HAP-1 (cell line): ENCODE measurements at regions not wholly inside any gene's neighbourhood (a gene's known extent, or its start where the extent isn't known, plus 50 kb on each side); places are given as distances from the start of the nearest gene placed in this dataset.

ENCODE experiments used
- DNase-seq, 2 experiments: peaks; one replicate each; pipeline ENCODE4 v3.0.0-alpha.2; 2016 to 2020; ENCODE audit warnings: low spot score in 2 of 2
- H3K27me3 ChIP-seq: fragments of 250-450 bp; sonication (Bioruptor Pico); 2 replicates; pipeline ENCODE4 v1.5.1; 2020; ENCODE audit warnings: low read depth, mild to moderate bottlenecking, moderate library complexity
- H3K36me3 ChIP-seq: fragments of 250-450 bp; sonication (Bioruptor Pico); replicated peaks from 2 replicates; pipeline ENCODE4 v1.5.1; 2020; ENCODE audit warnings: mild to moderate bottlenecking
- H3K4me1 ChIP-seq: fragments of 250-450 bp; sonication (Bioruptor Pico); 2 replicates; pipeline ENCODE4 v1.5.1; 2020; ENCODE audit warnings: mild to moderate bottlenecking
- H3K4me3 ChIP-seq: fragments of 250-450 bp; sonication (Bioruptor Pico); 2 replicates; pipeline ENCODE4 v1.5.1; 2020; ENCODE audit warnings: mild to moderate bottlenecking, moderate library complexity
- H3K9me3 ChIP-seq: fragments of 250-450 bp; sonication (Bioruptor Pico); 2 replicates; pipeline ENCODE4 v1.5.1; 2020; ENCODE audit warnings: mild to moderate bottlenecking, moderate library complexity
- in situ Hi-C: fragments of 300-500 bp; cut with MboI; formaldehyde crosslinking; loops from 3 replicates; pipeline ENCODE4 v1.14.3; 2020; ENCODE audit warnings: low sequenced_read_pairs, inconsistent platforms, mixed read lengths

- H3K36me3 ChIP-seq, result no peaks in the 10 kb centered on the region
- no peaks in the 10 kb centered on the region for H3K27me3 ChIP-seq
- no peaks in the 10 kb centered on the region for H3K4me1 ChIP-seq
- in situ Hi-C loops, result no loop called here
- H3K9me3 ChIP-seq, result no peaks in the 10 kb centered on the region; the same call in 1 of the 2 replicates
- no peak for DNase-seq
- no peak overlapping the region for H3K4me3 ChIP-seq
Observed at GRCh38 chr21:41112740-41113692, 54.9 kb upstream of the BACE2 start.

- DNase-seq, result no peak
- Histone ChIP-seq H3K4me3 (no peak overlapping the region), H3K36me3 (no peaks in the 10 kb centered on the region), H3K4me1 (no peaks in the 10 kb centered on the region), H3K9me3 (no peaks in the 10 kb centered on the region; the same call in 1 of the 2 replicates), H3K27me3 (no peaks in the 10 kb centered on the region)
- in situ Hi-C loops, result no loop called here
Observed at GRCh38 chr21:41115851-41116250, 52.1 kb upstream of the BACE2 start.
